ENCODE measurements at regions not wholly inside any gene's neighbourhood (a gene's known extent, or its start where the extent isn't known, plus 50 kb on each side); places are given as distances from the start of the nearest gene placed in this dataset.

- Histone ChIP-seq H3K27me3 (ENCODE audit: insufficient read depth, low read length) (no peaks in the 10 kb centered on the region), H4K20me1 (ENCODE audit: insufficient read depth) (no peaks in the 10 kb centered on the region), H3K4me1 (ENCODE audit: control insufficient read depth in 1 of 2, insufficient read depth in 2 of 2, low read length in 2 of 2) (no peaks in the 10 kb centered on the region), H3K9me2 (ENCODE audit: insufficient read depth) (no peaks in the 10 kb centered on the region), H3K4me2 (ENCODE audit: low read length) (no peak overlapping the region), H3K9ac (ENCODE audit: low read length) (no peak overlapping the region), H3K36me3 (ENCODE audit: control insufficient read depth in 1 of 2, insufficient read depth in 2 of 2, low read length in 2 of 2) (no peaks in the 10 kb centered on the region), H3K4me3 (replicated peaks in 1 of 2; ENCODE audit: low read depth in 1 of 2, low read length in 2 of 2) (no peak overlapping the region), H3K9me3 (ENCODE audit: control insufficient read depth in 1 of 2, insufficient read depth in 1 of 2, low read depth in 1 of 2, low read length in 2 of 2) (no peaks in the 10 kb centered on the region), H3K27ac (ENCODE audit: low read depth, low read length) (no peak overlapping the region), H3K79me2 (ENCODE audit: insufficient read depth, low read length) (no peaks in the 10 kb centered on the region), H2AFZ (ENCODE audit: low read depth, low read length, poor library complexity, severe bottlenecking) (no peak overlapping the region)
- RAD21 ChIA-PET (ENCODE audit: low non-redundant PET in 1 of 2, low total read pairs in 2 of 2, uncharacterized antibody in 2 of 2, unreplicated experiment in 2 of 2): no interaction called here
- CTCF ChIA-PET: no interaction called here
- ATAC-seq: no peak
- no TSS peak for BruUV-seq (replicated peaks)
- TF ChIP-seq EZH2phosphoT487 (IDR thresholded peaks at IDR 0.05; ENCODE audit: borderline replicate concordance): no peak
- TF ChIP-seq ZFX (IDR thresholded peaks at IDR 0.05): no peak
- TF ChIP-seq MAX (IDR thresholded peaks at IDR 0.05): no peak
- TF ChIP-seq RAD21 (IDR thresholded peaks at IDR 0.05; ENCODE audit: low read depth): no peak
- no peak for TF ChIP-seq CEBPB (IDR thresholded peaks at IDR 0.05; ENCODE audit: low read depth)
- TF ChIP-seq JUND (IDR thresholded peaks at IDR 0.05): no peak
- no peak for TF ChIP-seq CBX3 (IDR thresholded peaks at IDR 0.05; ENCODE audit: low read depth)
- no peak for TF ChIP-seq ATF3 (IDR thresholded peaks at IDR 0.05)
- no peak for TF ChIP-seq EGR1 (IDR thresholded peaks at IDR 0.05; ENCODE audit: low read depth)
- no peak for TF ChIP-seq SIN3A (IDR thresholded peaks at IDR 0.05; ENCODE audit: low read depth)
- POLR2A ChIA-PET: no interaction called here
- no peak for DNase-seq (ENCODE audit: low read depth, low spot score)
- intact Hi-C loops (cut with micrococcal nuclease): no loop called here
Observed at GRCh38 chr12:76641961-76642360, 82.4 kb upstream of the OSBPL8 start.

- no peak for TF ChIP-seq POLR2AphosphoS5 (IDR thresholded peaks at IDR 0.05; ENCODE audit: low read depth, low read length)
- TF ChIP-seq ATF3 (IDR thresholded peaks at IDR 0.05): no peak
- no peak for TF ChIP-seq FOSL1 (IDR thresholded peaks at IDR 0.05; ENCODE audit: low read depth)
- no peak for TF ChIP-seq SP1 (IDR thresholded peaks at IDR 0.05; ENCODE audit: low read depth)
- TF ChIP-seq ZBTB33 (IDR thresholded peaks at IDR 0.05; ENCODE audit: extremely low read depth, insufficient replicate concordance, low read length): no peak
- no peak for TF ChIP-seq ZNF274 (IDR thresholded peaks at IDR 0.05; ENCODE audit: low read depth, low read length)
- TF ChIP-seq ELF1 (IDR thresholded peaks at IDR 0.05; ENCODE audit: borderline replicate concordance, low read depth): no peak
- ChIA-PET POLR2A (no interaction called here), RAD21 (ENCODE audit: low non-redundant PET in 1 of 2, low total read pairs in 2 of 2, uncharacterized antibody in 2 of 2, unreplicated experiment in 2 of 2) (no interaction called here), CTCF (no interaction called here)
- no TSS peak for BruUV-seq (replicated peaks)
- Histone ChIP-seq H3K9me2 (ENCODE audit: insufficient read depth) (no peaks in the 10 kb centered on the region), H3K9me3 (ENCODE audit: control insufficient read depth in 1 of 2, insufficient read depth in 1 of 2, low read depth in 1 of 2, low read length in 2 of 2) (no peaks in the 10 kb centered on the region), H3K4me1 (ENCODE audit: control insufficient read depth in 1 of 2, insufficient read depth in 2 of 2, low read length in 2 of 2) (no peaks in the 10 kb centered on the region), H3K36me3 (ENCODE audit: control insufficient read depth in 1 of 2, insufficient read depth in 2 of 2, low read length in 2 of 2) (no peaks in the 10 kb centered on the region), H3K4me3 (replicated peaks in 1 of 2; ENCODE audit: low read depth in 1 of 2, low read length in 2 of 2) (no peak overlapping the region), H3K4me2 (ENCODE audit: low read length) (no peak overlapping the region), H3K9ac (ENCODE audit: low read length) (no peak overlapping the region), H3K27me3 (ENCODE audit: insufficient read depth, low read length) (no peaks in the 10 kb centered on the region), H3K27ac (ENCODE audit: low read depth, low read length) (no peak overlapping the region), H4K20me1 (ENCODE audit: insufficient read depth) (no peaks in the 10 kb centered on the region), H3K79me2 (ENCODE audit: insufficient read depth, low read length) (no peaks in the 10 kb centered on the region), H2AFZ (ENCODE audit: low read depth, low read length, poor library complexity, severe bottlenecking) (no peak overlapping the region)
- DNase-seq (ENCODE audit: low read depth, low spot score) (no peak), ATAC-seq (no peak)
- intact Hi-C loops (cut with micrococcal nuclease): no loop called here
Observed at GRCh38 chr12:76643438-76643837, 83.9 kb upstream of the OSBPL8 start.

All from HCT116 (cell line).